GM21381 (cell line): ENCODE measurements at regions not wholly inside any gene's neighbourhood (a gene's known extent, or its start where the extent isn't known, plus 50 kb on each side); places are given as distances from the start of the nearest gene placed in this dataset.
"Not testable (repeated sequence)": the region's sequence is repeated elsewhere in the genome, so short reads cannot be mapped to it uniquely, and the experiment has no call there.

Source experiments
- ATAC-seq: cut with Tn5 transposase; IDR thresholded peaks from one replicate; pipeline ENCODE4 v1.9.1; 2021; ENCODE audit warnings: mild to moderate bottlenecking, moderate library complexity; ENCODE audit not compliant: unreplicated experiment

- ATAC-seq, result no peak
These were observed 320.8 kb upstream of the CTNNB1 start for GRCh38 chr3:40878464-40878905.

GRCh38 chr3:40885430-40885829 lies 313.9 kb upstream of the CTNNB1 start:
- no peak for ATAC-seq

DNA sequence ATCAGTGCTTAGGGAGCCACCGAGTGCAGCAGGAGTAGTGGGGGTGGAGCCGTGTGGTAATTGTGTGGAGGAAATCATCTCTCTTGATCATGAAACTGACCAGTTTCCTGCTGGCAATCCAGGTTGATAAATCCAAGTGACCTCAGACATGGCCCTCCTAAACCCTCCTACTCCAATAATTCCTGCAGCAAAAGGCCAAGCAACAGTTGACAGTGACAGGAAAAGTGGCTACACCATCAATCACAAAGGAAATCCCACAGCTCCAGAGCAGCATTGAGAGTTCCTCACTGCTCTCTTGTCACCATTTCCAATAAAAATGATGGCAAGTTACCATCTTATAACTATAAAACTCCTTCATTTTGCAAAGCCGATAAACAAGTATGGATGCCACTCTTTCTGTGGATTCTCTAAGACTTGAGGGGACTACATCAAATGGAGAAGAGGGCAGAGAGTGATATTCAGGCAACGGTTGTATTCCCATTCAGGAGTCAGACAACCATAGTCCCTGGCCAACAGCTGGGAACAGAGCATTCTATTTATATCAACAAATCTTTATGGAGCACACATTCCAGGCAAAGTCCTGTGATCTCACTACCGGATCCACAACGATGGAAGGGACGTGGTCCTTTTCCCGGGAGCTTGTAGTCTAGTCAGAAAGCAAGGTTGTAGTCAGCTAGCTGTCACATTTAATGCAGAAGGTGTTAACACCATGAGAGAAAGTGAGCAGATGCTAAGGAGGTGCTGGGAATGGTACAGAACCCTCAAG lies 312.5 kb upstream of the CTNNB1 start:
- no peak for ATAC-seq

- ATAC-seq, result no peak
These were observed 308.1 kb upstream of the CTNNB1 start for GRCh38 chr3:40891186-40891585.

DNA sequence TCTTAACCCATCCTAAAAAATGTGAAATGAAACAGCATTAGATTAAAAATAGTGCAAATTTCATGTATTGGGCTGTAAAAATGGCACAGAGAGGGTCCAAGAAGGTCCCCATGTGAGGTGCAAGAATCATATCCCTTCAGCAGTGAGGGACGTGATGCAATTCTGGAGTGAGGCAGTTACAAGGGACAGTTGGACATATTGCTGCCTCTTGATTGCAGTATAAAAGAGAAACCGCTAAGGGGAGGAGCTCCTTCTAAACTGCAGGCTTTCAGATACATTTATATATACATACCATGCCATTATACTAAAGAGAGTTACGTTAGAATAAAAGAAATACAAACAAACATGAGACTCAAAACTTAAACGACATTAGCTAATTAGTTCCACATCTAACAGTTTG lies 304.2 kb upstream of the CTNNB1 start:
- no peak for ATAC-seq

DNA sequence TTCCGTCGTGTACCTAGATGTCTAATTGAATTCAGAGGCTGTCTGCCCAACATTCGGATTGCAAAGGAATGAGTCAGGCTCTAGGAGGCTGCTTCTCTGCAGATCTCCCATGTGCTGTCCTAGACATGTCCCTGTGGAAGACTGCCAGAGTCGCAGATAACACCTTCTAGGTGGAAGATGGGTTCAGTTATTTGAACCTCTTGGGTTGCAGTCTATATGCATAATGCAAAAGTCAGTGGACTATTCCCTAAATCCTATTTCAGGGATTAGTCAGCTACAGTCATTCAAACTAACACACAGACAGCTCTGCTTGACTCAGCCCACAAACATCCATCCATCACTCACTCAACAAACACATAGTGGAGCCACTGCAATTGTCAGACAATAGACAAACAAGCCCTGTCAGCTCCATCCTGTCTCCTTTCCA lies 300.0 kb upstream of the CTNNB1 start:
- no peak for ATAC-seq

DNA sequence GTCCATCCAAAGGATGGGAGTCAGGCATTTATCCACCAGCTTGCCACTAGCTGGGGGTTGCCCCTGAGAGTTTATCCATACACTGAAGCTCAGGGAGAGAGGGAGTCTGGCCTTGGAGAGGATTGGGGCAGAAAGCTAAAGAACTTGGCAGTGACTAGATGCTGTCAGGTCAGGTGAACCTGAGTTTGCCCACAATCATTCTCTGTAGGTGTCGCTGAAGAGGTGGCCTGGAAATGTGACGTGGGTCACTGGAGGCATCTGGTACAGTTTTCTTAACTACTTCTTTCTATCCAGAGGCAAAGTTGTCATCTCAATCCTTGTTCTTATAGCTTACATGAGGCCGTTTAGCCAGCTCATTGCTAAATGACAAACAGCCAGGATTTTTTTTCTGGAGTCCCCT lies 298.0 kb upstream of the CTNNB1 start:
- ATAC-seq, result no peak

GRCh38 chr3:40901796-40902195 lies 297.5 kb upstream of the CTNNB1 start:
- no peak for ATAC-seq

- ATAC-seq, result not testable (repeated sequence)
These were observed 291.3 kb upstream of the CTNNB1 start for GRCh38 chr3:40907907-40908465.

DNA sequence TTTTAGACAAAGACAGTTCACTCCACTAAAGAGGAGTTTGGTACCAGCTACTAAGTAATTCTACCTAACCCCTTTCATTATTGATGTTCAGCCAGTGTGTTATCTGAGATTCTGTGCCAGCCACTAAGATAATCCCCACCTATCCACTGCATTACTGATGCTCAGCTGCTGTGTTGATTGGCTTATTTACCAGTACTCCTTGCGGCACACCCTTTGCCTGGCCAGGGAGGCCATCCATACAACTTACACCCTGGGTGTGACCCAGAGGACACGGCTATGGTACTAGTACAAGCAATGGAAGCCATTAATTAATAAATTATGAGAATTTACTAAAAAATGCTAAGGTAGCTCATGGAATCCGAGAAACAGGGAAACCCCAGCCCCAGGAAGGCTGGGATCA lies 290.7 kb upstream of the CTNNB1 start:
- no peak for ATAC-seq

DNA sequence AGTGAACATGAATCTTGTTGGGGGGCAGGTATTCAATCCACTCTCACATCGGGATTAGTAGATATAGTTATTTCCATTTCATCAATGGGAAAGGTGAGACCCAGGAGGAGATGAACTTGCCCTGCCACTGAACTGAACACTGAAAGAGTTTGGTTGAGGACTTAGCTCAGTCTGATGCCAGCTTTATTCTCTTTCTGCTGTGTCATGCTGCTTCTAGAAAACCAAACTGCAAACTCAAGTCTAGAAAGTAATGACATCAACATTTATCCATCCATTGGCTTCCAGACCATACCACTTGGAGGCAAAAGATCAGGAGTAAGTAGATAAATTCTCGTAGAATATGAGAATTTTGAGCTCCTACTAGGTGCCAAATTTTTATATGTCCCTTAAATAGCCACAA lies 288.0 kb upstream of the CTNNB1 start:
- ATAC-seq, result no peak

GRCh38 chr3:40911928-40912327 lies 287.4 kb upstream of the CTNNB1 start:
- ATAC-seq, result peak; percentile 70

DNA sequence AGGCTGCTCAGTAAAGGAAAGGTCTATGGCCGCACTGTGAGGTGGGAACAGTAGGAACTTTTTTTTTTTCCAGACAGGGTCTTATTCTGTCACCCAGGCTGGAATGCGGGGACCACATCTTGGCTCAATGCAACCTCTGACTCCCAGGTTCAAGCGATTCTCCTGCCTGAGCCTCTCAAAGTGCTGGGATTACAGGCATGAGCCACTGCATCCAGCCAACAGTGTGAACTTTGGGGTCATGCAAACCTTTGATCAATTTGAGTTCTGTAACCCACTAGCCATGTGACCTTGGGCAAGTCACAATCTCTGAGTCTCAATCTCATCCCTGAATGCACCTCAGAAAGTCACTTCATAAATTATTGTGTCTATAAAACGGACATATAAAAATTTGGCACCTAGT lies 286.8 kb upstream of the CTNNB1 start:
- no peak for ATAC-seq

- ATAC-seq, result no peak
These were observed 286.1 kb upstream of the CTNNB1 start for GRCh38 chr3:40913192-40913591.

GRCh38 chr3:40913641-40914040 lies 285.7 kb upstream of the CTNNB1 start:
- ATAC-seq, result no peak

- no peak for ATAC-seq
These were observed 284.8 kb upstream of the CTNNB1 start for GRCh38 chr3:40914475-40914874.

GRCh38 chr3:40915346-40915865 lies 283.9 kb upstream of the CTNNB1 start:
- ATAC-seq, result no peak

- no peak for ATAC-seq
These were observed 279.3 kb upstream of the CTNNB1 start for GRCh38 chr3:40920041-40920440.

DNA sequence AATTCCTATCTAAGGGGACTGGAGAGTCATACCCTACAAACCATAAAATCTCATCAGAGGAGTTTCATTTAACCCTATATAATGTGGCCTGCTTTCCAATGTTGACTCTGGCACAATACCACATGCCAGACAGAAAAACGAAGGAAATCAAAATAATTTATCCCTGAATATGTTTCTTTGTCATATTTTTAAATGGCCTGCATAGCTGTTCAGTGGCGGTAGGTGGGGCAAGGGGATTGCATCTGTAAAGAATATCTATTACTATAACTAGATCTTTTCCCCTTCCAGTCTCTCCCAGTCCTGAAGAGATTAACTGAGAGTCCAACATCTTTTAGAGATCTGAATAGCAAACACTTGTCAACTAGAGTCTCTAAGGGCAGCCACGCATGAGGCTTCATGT lies 278.1 kb upstream of the CTNNB1 start:
- ATAC-seq, result no peak

GRCh38 chr3:40923143-40923542 lies 276.2 kb upstream of the CTNNB1 start:
- no peak for ATAC-seq

DNA sequence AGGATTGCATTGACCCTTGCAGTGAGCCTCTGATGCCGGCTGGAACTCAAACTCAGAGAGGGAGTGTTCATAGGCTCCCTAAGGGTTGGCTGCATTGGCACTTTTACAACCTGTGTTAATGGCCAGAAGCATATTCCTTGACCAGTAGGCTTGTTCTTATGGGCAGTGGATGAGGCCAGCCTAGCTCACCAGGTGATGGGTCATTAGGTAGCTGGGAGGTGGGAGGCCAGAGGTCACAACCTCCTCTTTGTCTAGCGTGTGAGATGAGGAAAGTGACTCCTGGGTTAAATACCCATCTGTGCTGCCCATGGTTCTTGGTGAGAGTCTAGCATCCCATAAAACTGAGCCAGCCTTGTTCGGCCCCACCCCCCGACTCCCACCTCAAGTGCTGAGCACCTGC lies 275.7 kb upstream of the CTNNB1 start:
- ATAC-seq, result no peak

GRCh38 chr3:40924559-40925141 lies 274.7 kb upstream of the CTNNB1 start:
- ATAC-seq, result no peak
